Prostate gland (tissue), 2 donors: ENCODE measurements at regions not wholly inside any gene's neighbourhood (a gene's known extent, or its start where the extent isn't known, plus 50 kb on each side); places are given as distances from the start of the nearest gene placed in this dataset.

Source experiments
- DNase-seq: peaks from one replicate; pipeline ENCODE4 v3.0.0-alpha.2; 2019; ENCODE audit warnings: low spot score
- H3K27ac ChIP-seq, 2 donors: fragments of 200-600 bp; sonication (generic); 2 replicates each; pipeline ENCODE4 v1.5.1; 2017 to 2019
- H3K27me3 ChIP-seq: fragments of 200-600 bp; sonication (generic); replicated peaks from 2 replicates; pipeline ENCODE4 v1.5.1; 2019; ENCODE audit not compliant: insufficient read depth
- H3K36me3 ChIP-seq, 2 donors: fragments of 200-600 bp; sonication (generic); 1 replicate in 1 of 2; 2 replicates in 1 of 2; pipeline versions ENCODE4 v1.5.1 to v1.8.1; 2017 to 2019
- H3K4me1 ChIP-seq: fragments of 200-600 bp; sonication (generic); replicated peaks from 2 replicates; pipeline ENCODE4 v1.5.1; 2019
- H3K4me3 ChIP-seq, 2 donors: fragments of 200-600 bp; sonication (generic); 2 replicates each; pipeline ENCODE4 v1.5.1; 2017 to 2019
- H3K9me3 ChIP-seq: fragments of 200-600 bp; sonication (generic); 2 replicates; pipeline ENCODE4 v1.5.1; 2017
- CTCF ChIP-seq, 4 experiments: fragments of 200-600 bp in 2 of 4; fragments of 450-650 bp in 2 of 4; sonication (generic) in 2 of 4; IDR thresholded peaks; 1 replicate in 3 of 4; 2 replicates in 1 of 4; pipeline ENCODE4 v1.5.1; 2016 to 2019; ENCODE audit warnings: antibody characterized with exemption in 4 of 4, mild to moderate bottlenecking in 2 of 4, moderate library complexity in 2 of 4
- POLR2A ChIP-seq: fragments of 450-650 bp; IDR thresholded peaks from one replicate; pipeline ENCODE4 v1.6.1; 2016; ENCODE audit warnings: antibody characterized with exemption, mild to moderate bottlenecking
- POLR2AphosphoS5 ChIP-seq: sonication (generic); formaldehyde crosslinking; IDR thresholded peaks from one replicate; pipeline ENCODE4 v1.6.1; 2017; ENCODE audit warnings: antibody characterized with exemption
- WGBS: methylation state at CpG from one replicate; pipeline ENCODE4 v1.1.5; 2018; 5-methylcytosine and 5-hydroxymethylcytosine counted together
- intact Hi-C: fragments of 100-400 bp; cut with DNase I; formaldehyde crosslinking; loops from one replicate; pipeline ENCODE4 v1.14.2; 2022

DNA sequence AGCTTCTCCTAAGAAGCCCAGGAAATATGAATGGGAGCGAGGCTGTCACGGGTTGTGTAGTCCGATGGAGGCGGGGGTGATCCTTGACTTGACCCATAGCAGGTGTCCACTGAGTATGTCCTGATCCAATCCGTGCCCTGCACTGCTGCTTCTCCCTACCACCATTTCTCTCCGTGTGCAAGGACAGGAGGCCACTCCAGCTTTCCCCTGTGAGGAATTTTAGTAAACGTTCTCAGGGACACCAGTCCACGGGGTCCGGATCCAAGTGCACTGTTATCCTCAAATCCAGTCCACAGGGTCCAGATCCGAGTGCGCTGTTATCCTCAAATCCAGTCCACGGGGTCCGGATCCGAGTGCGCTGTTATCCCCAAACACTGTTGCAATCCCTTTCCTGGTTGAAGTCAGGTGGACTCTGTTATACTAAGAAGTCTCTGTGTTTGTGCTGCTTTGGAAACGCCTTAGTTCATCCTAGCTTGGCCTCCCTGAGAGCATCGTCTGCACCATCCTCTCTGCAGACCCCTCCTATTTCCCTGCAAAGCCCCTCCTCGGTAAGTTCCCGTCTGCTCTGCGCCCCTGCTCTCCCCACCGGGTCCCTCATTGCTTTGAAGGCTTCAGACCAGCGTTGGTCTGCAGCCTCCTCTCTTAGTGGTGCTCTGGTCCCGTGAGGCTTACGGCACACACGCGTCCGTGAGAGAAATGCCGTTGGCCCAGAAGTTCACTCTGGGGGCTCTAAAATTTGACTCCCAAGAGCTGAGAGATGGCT is 303.5 kb downstream of the TEX29 start:
- no peak for TF ChIP-seq POLR2A
- TF ChIP-seq POLR2AphosphoS5, result no peak
- TF ChIP-seq CTCF (IDR thresholded peaks at IDR 0.05), result no peak
- Histone ChIP-seq H3K27me3 (no peaks in the 10 kb centered on the region), H3K4me1 (no peaks in the 10 kb centered on the region), H3K4me3 (no peak overlapping the region), H3K36me3 (no peaks in the 10 kb centered on the region), H3K9me3 (no peaks in the 10 kb centered on the region), H3K27ac (no peak overlapping the region)
- DNase-seq, result no peak
- 89% methylated on average over 28 of the region's 28 CpGs for WGBS
- intact Hi-C loops, result no loop called here

GRCh38 chr13:111625526-111626315 is 305.3 kb downstream of the TEX29 start:
- Histone ChIP-seq H3K4me3 (no peak overlapping the region), H3K9me3 (no peaks in the 10 kb centered on the region), H3K36me3 (no peaks in the 10 kb centered on the region), H3K27me3 (no peaks in the 10 kb centered on the region), H3K27ac (no peak overlapping the region), H3K4me1 (no peaks in the 10 kb centered on the region)
- TF ChIP-seq CTCF (IDR thresholded peaks at IDR 0.05) (no peak), POLR2AphosphoS5 (no peak), POLR2A (no peak)
- no peak for DNase-seq
- 85% methylated on average over 13 of the region's 13 CpGs for WGBS
- intact Hi-C loops, result no loop called here

- H3K36me3 ChIP-seq, result no peaks in the 10 kb centered on the region
- H3K9me3 ChIP-seq, result no peaks in the 10 kb centered on the region
- H3K4me3 ChIP-seq, result no peak overlapping the region
- no peak overlapping the region for H3K27ac ChIP-seq
- DNase-seq, result no peak
- H3K27me3 ChIP-seq, result no peaks in the 10 kb centered on the region
- TF ChIP-seq CTCF (IDR thresholded peaks at IDR 0.05), result no peak
- TF ChIP-seq POLR2AphosphoS5, result peak; percentile 37
- no peak for TF ChIP-seq POLR2A
- no peaks in the 10 kb centered on the region for H3K4me1 ChIP-seq
- intact Hi-C loops, result no loop called here
- WGBS, result 43% methylated on average over 18 of the region's 18 CpGs
These were observed 306.2 kb downstream of the TEX29 start for GRCh38 chr13:111626371-111627305.

DNA sequence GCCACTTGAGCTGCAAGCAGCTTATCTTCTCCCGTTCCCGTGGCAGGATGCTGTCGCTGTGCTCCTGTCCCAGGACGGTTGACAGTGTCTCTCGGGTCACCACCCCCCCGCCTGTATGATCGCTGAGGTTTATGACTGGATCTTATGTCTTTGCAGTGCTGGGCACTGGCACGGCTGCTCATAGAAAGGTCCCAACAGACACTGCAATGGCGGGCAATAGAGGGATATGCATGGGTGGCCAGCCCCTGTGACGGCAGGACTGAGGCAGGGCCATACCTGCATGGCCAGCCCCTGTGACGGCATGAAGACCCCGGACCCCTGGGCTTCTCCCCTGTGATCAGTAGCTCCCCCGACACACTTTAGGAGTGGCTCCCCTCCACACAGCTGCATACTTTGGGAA is 307.2 kb downstream of the TEX29 start:
- WGBS, result 86% methylated on average over 13 of the region's 13 CpGs
- no peak overlapping the region for H3K27ac ChIP-seq
- no peaks in the 10 kb centered on the region for H3K27me3 ChIP-seq
- no peak overlapping the region for H3K4me3 ChIP-seq
- H3K36me3 ChIP-seq, result no peaks in the 10 kb centered on the region
- H3K9me3 ChIP-seq, result no peaks in the 10 kb centered on the region
- DNase-seq, result no peak
- no peak for TF ChIP-seq CTCF (IDR thresholded peaks at IDR 0.05)
- TF ChIP-seq POLR2A, result no peak
- TF ChIP-seq POLR2AphosphoS5, result no peak
- no peaks in the 10 kb centered on the region for H3K4me1 ChIP-seq
- intact Hi-C loops, result no loop called here
